Neuronal stem cell (in vitro differentiated cells): ENCODE measurements at regions not wholly inside any gene's neighbourhood (a gene's known extent, or its start where the extent isn't known, plus 50 kb on each side); places are given as distances from the start of the nearest gene placed in this dataset.

Experiments
- DNase-seq: peaks from one replicate; pipeline ENCODE4 v3.0.0-alpha.2; 2013; ENCODE audit warnings: low spot score
- H2AFZ ChIP-seq: one replicate; pipeline ENCODE4 v1.6.1; 2013; ENCODE audit warnings: mild to moderate bottlenecking, low read length, inconsistent platforms
- H2AK5ac ChIP-seq: 2 replicates; pipeline ENCODE4 v1.6.1; 2013; ENCODE audit warnings: low read depth, mild to moderate bottlenecking, inconsistent platforms, low read length, moderate library complexity, mixed read lengths
- H2BK120ac ChIP-seq: 2 replicates; pipeline ENCODE4 v1.6.1; 2013; ENCODE audit warnings: low read depth, mild to moderate bottlenecking, inconsistent platforms, low read length, moderate library complexity, mixed read lengths
- H2BK12ac ChIP-seq: one replicate; pipeline ENCODE4 v1.6.1; 2013; ENCODE audit warnings: low read length, inconsistent platforms
- H2BK15ac ChIP-seq: 2 replicates; pipeline ENCODE4 v1.6.1; 2013; ENCODE audit warnings: mild to moderate bottlenecking, low read length, inconsistent platforms, mixed read lengths
- H2BK5ac ChIP-seq: one replicate; pipeline ENCODE4 v1.6.1; 2013; ENCODE audit warnings: inconsistent platforms, mild to moderate bottlenecking, low read length, moderate library complexity
- H3K14ac ChIP-seq: one replicate; pipeline ENCODE4 v1.6.1; 2013; ENCODE audit warnings: low read length, inconsistent platforms
- H3K18ac ChIP-seq: 2 replicates; pipeline ENCODE4 v1.6.1; 2013; ENCODE audit warnings: low read length, inconsistent platforms
- H3K23ac ChIP-seq: 2 replicates; pipeline ENCODE4 v1.6.1; 2013; ENCODE audit warnings: low read depth, mild to moderate bottlenecking, mixed read lengths, low read length, inconsistent platforms; ENCODE audit not compliant: poor library complexity
- H3K27ac ChIP-seq: replicated peaks from 3 replicates; pipeline ENCODE4 v1.5.1; 2013; ENCODE audit warnings: low read length, inconsistent platforms
- H3K27me3 ChIP-seq, 3 experiments: 2 replicates each; pipeline ENCODE4 v1.6.1; 2013; ENCODE audit warnings: low read length in 3 of 3, mild to moderate bottlenecking in 2 of 3, inconsistent platforms in 1 of 3, low read depth in 1 of 3, mixed read lengths in 1 of 3, moderate library complexity in 1 of 3; ENCODE audit not compliant: control insufficient read depth in 3 of 3, insufficient read depth in 3 of 3
- H3K36me3 ChIP-seq, 2 donors: replicated peaks in 1 of 2; 2 replicates each; pipeline ENCODE4 v1.6.1; 2013; ENCODE audit warnings: low read length in 2 of 2; ENCODE audit not compliant: control insufficient read depth in 2 of 2, insufficient read depth in 2 of 2
- H3K4ac ChIP-seq: 2 replicates; pipeline ENCODE4 v1.6.1; 2013; ENCODE audit warnings: inconsistent platforms, mild to moderate bottlenecking, low read length, moderate library complexity
- H3K4me1 ChIP-seq, 2 donors: 1 replicate in 1 of 2; 2 replicates in 1 of 2; pipeline ENCODE4 v1.6.1; 2013; ENCODE audit warnings: low read length in 2 of 2, low read depth in 1 of 2; ENCODE audit not compliant: control insufficient read depth in 2 of 2, insufficient read depth in 1 of 2
- H3K4me2 ChIP-seq: one replicate; pipeline ENCODE4 v1.6.1; 2013; ENCODE audit warnings: mild to moderate bottlenecking, low read length, inconsistent platforms; ENCODE audit not compliant: insufficient read depth, poor library complexity, severe bottlenecking
- H3K4me3 ChIP-seq, 2 donors: 2 replicates each; pipeline ENCODE4 v1.5.1; 2013; ENCODE audit warnings: low read length in 2 of 2, mild to moderate bottlenecking in 2 of 2, inconsistent platforms in 1 of 2, moderate library complexity in 1 of 2
- H3K79me1 ChIP-seq: one replicate; pipeline ENCODE4 v1.6.1; 2013; ENCODE audit warnings: low read depth, mild to moderate bottlenecking, inconsistent platforms, low read length, moderate library complexity
- H3K9ac ChIP-seq: one replicate; pipeline ENCODE4 v1.6.1; 2013; ENCODE audit warnings: mild to moderate bottlenecking, low read depth, low read length, inconsistent platforms; ENCODE audit not compliant: poor library complexity
- H3K9me3 ChIP-seq, 2 donors: replicated peaks in 1 of 2; 2 replicates each; pipeline versions ENCODE3 to v1.6.1; 2013; ENCODE audit warnings: low read length in 2 of 2, mild to moderate bottlenecking in 2 of 2, inconsistent platforms in 1 of 2, low read depth in 1 of 2, mixed read lengths in 1 of 2, moderate library complexity in 1 of 2; ENCODE audit not compliant: control insufficient read depth in 2 of 2, insufficient read depth in 1 of 2
- H4K8ac ChIP-seq: one replicate; pipeline ENCODE4 v1.6.1; 2013; ENCODE audit warnings: low read depth, mild to moderate bottlenecking, inconsistent platforms, low read length, moderate library complexity
- H4K91ac ChIP-seq: one replicate; pipeline ENCODE4 v1.6.1; 2013; ENCODE audit warnings: low read length, low read depth, mild to moderate bottlenecking, inconsistent platforms; ENCODE audit not compliant: poor library complexity
- WGBS, 2 donors: extraction: QIAGEN DNeasy Blood & Tissue Kit; methylation state at CpG; one replicate each; pipeline ENCODE4 v1.1.7; 2013; ENCODE audit warnings: missing lambda C conversion rate in 2 of 2, mixed read lengths in 1 of 2; ENCODE audit not compliant: insufficient read length in 2 of 2, insufficient replicate concordance in 1 of 2; ENCODE audit errors: extremely low coverage in 2 of 2; 5-methylcytosine and 5-hydroxymethylcytosine counted together

- no peak overlapping the region for H2BK5ac ChIP-seq
- no peak overlapping the region for H3K4me2 ChIP-seq
- H3K23ac ChIP-seq = no peak overlapping the region
- H3K27ac ChIP-seq = no peak overlapping the region
- no peak overlapping the region for H4K91ac ChIP-seq
- no peak overlapping the region for H3K18ac ChIP-seq
- no CpG with 5 or more reads among the region's 3 CpGs for WGBS, 2 donors
- no peak overlapping the region for H2BK15ac ChIP-seq
- no peaks in the 10 kb centered on the region for H3K79me1 ChIP-seq
- no peak overlapping the region for H2AFZ ChIP-seq
- no peak overlapping the region for H3K9ac ChIP-seq
- DNase-seq = no peak
- H2BK12ac ChIP-seq = no peak overlapping the region
- no peaks in the 10 kb centered on the region for H3K4me1 ChIP-seq
- H3K4me3 ChIP-seq = no peak overlapping the region
- H3K36me3 ChIP-seq = no peaks in the 10 kb centered on the region
- H2AK5ac ChIP-seq = no peak overlapping the region
- H3K14ac ChIP-seq = no peak overlapping the region
- no peak overlapping the region for H2BK120ac ChIP-seq
- H3K4ac ChIP-seq = no peak overlapping the region
- no peaks in the 10 kb centered on the region for H3K27me3 ChIP-seq
- no peak overlapping the region for H4K8ac ChIP-seq
- peaks cover 0 to 2% of the 10 kb centered on the region in 2 donors for H3K9me3 ChIP-seq
Observed at GRCh38 chr15:98241032-98241554, 280.6 kb downstream of the ARRDC4 start.

- no peak overlapping the region for H3K23ac ChIP-seq
- H3K9ac ChIP-seq = no peak overlapping the region
- H3K27me3 ChIP-seq = no peaks in the 10 kb centered on the region
- H3K4ac ChIP-seq = no peak overlapping the region
- H3K4me1 ChIP-seq = peaks cover 0 to 2% of the 10 kb centered on the region in 2 donors
- no peak for DNase-seq
- no peaks in the 10 kb centered on the region for H3K9me3 ChIP-seq
- H3K4me3 ChIP-seq = no peak overlapping the region
- H3K4me2 ChIP-seq = no peak overlapping the region
- H3K36me3 ChIP-seq = no peaks in the 10 kb centered on the region
- no peak overlapping the region for H4K91ac ChIP-seq
- no peak overlapping the region for H2BK120ac ChIP-seq
- H3K27ac ChIP-seq = no peak overlapping the region
- H4K8ac ChIP-seq = no peak overlapping the region
- no peak overlapping the region for H2BK15ac ChIP-seq
- no peak overlapping the region for H2AK5ac ChIP-seq
- H3K18ac ChIP-seq = no peak overlapping the region
- no CpG with 5 or more reads among the region's 2 CpGs for WGBS, 2 donors
- no peak overlapping the region for H2AFZ ChIP-seq
- no peak overlapping the region for H3K14ac ChIP-seq
- H2BK5ac ChIP-seq = no peak overlapping the region
- H3K79me1 ChIP-seq = no peaks in the 10 kb centered on the region
- H2BK12ac ChIP-seq = no peak overlapping the region
Observed at GRCh38 chr15:98257290-98257689, 296.8 kb downstream of the ARRDC4 start.

- Histone ChIP-seq H2BK12ac (no peak overlapping the region), H3K9me3 (peaks cover 0 to 2% of the 10 kb centered on the region in 2 donors), H3K27ac (no peak overlapping the region), H3K14ac (no peak overlapping the region), H3K18ac (no peak overlapping the region), H3K27me3 (no peaks in the 10 kb centered on the region), H3K79me1 (no peaks in the 10 kb centered on the region), H3K36me3 (no peaks in the 10 kb centered on the region), H4K91ac (no peak overlapping the region), H2BK120ac (no peak overlapping the region), H3K4me3 (no peak overlapping the region), H2BK5ac (no peak overlapping the region), H2BK15ac (no peak overlapping the region), H2AK5ac (no peak overlapping the region), H3K4ac (no peak overlapping the region), H3K4me2 (no peak overlapping the region), H4K8ac (no peak overlapping the region), H3K23ac (no peak overlapping the region), H3K9ac (no peak overlapping the region), H3K4me1 (no peaks in the 10 kb centered on the region), H2AFZ (no peak overlapping the region)
- no CpG with 5 or more reads among the region's 2 CpGs for WGBS, 2 donors
- no peak for DNase-seq
Observed at GRCh38 chr15:98263787-98264186, 303.3 kb downstream of the ARRDC4 start.

GRCh38 chr15:98266295-98266694, 305.8 kb downstream of the ARRDC4 start:
- Histone ChIP-seq H3K27me3 (no peaks in the 10 kb centered on the region), H4K8ac (no peak overlapping the region), H2BK120ac (no peak overlapping the region), H3K4me1 (no peaks in the 10 kb centered on the region), H2AK5ac (no peak overlapping the region), H3K23ac (no peak overlapping the region), H3K27ac (no peak overlapping the region), H3K4ac (no peak overlapping the region), H4K91ac (no peak overlapping the region), H3K4me2 (no peak overlapping the region), H2BK12ac (no peak overlapping the region), H3K9me3 (peaks cover 0 to 2% of the 10 kb centered on the region in 2 donors), H3K79me1 (no peaks in the 10 kb centered on the region), H2BK15ac (no peak overlapping the region), H3K14ac (no peak overlapping the region), H3K36me3 (no peaks in the 10 kb centered on the region), H2BK5ac (no peak overlapping the region), H3K18ac (no peak overlapping the region), H2AFZ (no peak overlapping the region), H3K4me3 (peak overlapping the region in 1 of 2 donors; percentile 22), H3K9ac (no peak overlapping the region)
- DNase-seq = no peak
- no CpG with 5 or more reads among the region's 9 CpGs for WGBS, 2 donors
